GM12864 (cell line): ENCODE measurements at regions not wholly inside any gene's neighbourhood (a gene's known extent, or its start where the extent isn't known, plus 50 kb on each side); places are given as distances from the start of the nearest gene placed in this dataset.

Experiments used
- DNase-seq: peaks from one replicate; pipeline ENCODE4 v3.0.0-alpha.2; 2011; ENCODE audit warnings: low read depth
- H3K4me3 ChIP-seq: 2 replicates; pipeline ENCODE4 v1.5.1; 2011; ENCODE audit warnings: mild to moderate bottlenecking, low read depth, low read length, control low read depth
- CTCF ChIP-seq: IDR thresholded peaks from 2 replicates; pipeline ENCODE4 v1.5.1; 2011; ENCODE audit warnings: low read depth, mild to moderate bottlenecking, moderate library complexity, low read length, control low read depth, inconsistent platforms; ENCODE audit errors: missing control alignments

GRCh38 chr13:97710797-97711196 lies 242.7 kb upstream of the IPO5 start:
- no peak overlapping the region for H3K4me3 ChIP-seq
- no peak for DNase-seq
- TF ChIP-seq CTCF, result no peak

- H3K4me3 ChIP-seq, result no peak overlapping the region
- no peak for TF ChIP-seq CTCF
- DNase-seq, result no peak
Observed at GRCh38 chr13:97712770-97713169, 240.7 kb upstream of the IPO5 start.

DNA sequence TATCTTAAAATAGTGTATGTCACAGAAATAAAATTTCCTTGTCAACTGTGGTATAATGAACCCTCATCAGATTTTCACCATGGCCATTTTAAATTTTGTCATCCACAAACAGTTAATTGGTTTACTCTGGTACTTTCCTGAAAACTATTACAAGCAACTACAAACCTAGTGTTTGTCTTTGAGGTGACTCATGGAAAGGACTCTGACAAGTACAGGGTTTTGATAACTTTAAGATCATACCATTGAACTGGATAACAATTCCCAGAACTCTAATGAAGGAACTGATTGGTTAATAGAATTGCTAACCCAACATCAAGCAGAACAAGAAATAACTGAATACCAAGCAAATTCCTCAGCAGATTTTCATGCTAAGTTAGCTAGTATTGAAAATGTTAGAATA lies 237.7 kb upstream of the IPO5 start:
- no peak overlapping the region for H3K4me3 ChIP-seq
- no peak for TF ChIP-seq CTCF
- DNase-seq, result no peak

- TF ChIP-seq CTCF, result no peak
- no peak for DNase-seq
- no peak overlapping the region for H3K4me3 ChIP-seq
Observed at GRCh38 chr13:97716746-97717145, 236.7 kb upstream of the IPO5 start.

- no peak for DNase-seq
- no peak for TF ChIP-seq CTCF
- H3K4me3 ChIP-seq, result no peak overlapping the region
Observed at GRCh38 chr13:97719736-97720135, 233.7 kb upstream of the IPO5 start.

GRCh38 chr13:97720896-97721295 lies 232.6 kb upstream of the IPO5 start:
- H3K4me3 ChIP-seq, result no peak overlapping the region
- no peak for DNase-seq
- no peak for TF ChIP-seq CTCF

- H3K4me3 ChIP-seq, result no peak overlapping the region
- DNase-seq, result no peak
- TF ChIP-seq CTCF, result no peak
Observed at GRCh38 chr13:97723655-97724054, 229.8 kb upstream of the IPO5 start.
